Memory B cell (primary cell): ENCODE measurements at regions not wholly inside any gene's neighbourhood (a gene's known extent, or its start where the extent isn't known, plus 50 kb on each side); places are given as distances from the start of the nearest gene placed in this dataset.

Experiments
- ATAC-seq: fragments of 150-1000 bp; cut with Tn5 transposase; 2 replicates; pipeline ENCODE4 v1.10.0; 2021; ENCODE audit warnings: low read depth, mild to moderate bottlenecking, moderate library complexity
- DNase-seq, 2 donors: peaks; one replicate each; pipeline ENCODE4 v3.0.0; 2022; ENCODE audit warnings: low spot score in 2 of 2
- H3K27ac Mint-ChIP-seq: one replicate; pipeline ENCODE4 v1.8.0; 2022; ENCODE audit warnings: mild to moderate bottlenecking, moderate library complexity, mixed read lengths
- H3K27me3 Mint-ChIP-seq: one replicate; pipeline ENCODE4 v1.8.0; 2022; ENCODE audit warnings: mixed read lengths
- H3K36me3 Mint-ChIP-seq: one replicate; pipeline ENCODE4 v1.8.0; 2022; ENCODE audit warnings: mild to moderate bottlenecking, mixed read lengths
- H3K4me1 Mint-ChIP-seq: one replicate; pipeline ENCODE4 v1.8.0; 2022; ENCODE audit warnings: mixed read lengths
- H3K4me3 Mint-ChIP-seq: one replicate; pipeline ENCODE4 v1.8.0; 2022; ENCODE audit warnings: mild to moderate bottlenecking, moderate library complexity, mixed read lengths
- H3K9me3 Mint-ChIP-seq: one replicate; pipeline ENCODE4 v1.8.0; 2022; ENCODE audit warnings: mixed read lengths

- H3K4me1 Mint-ChIP-seq, result no peaks in the 10 kb centered on the region
- ATAC-seq (no peak), DNase-seq (no peak)
- no peak overlapping the region for H3K4me3 Mint-ChIP-seq
- no peaks in the 10 kb centered on the region for H3K36me3 Mint-ChIP-seq
- H3K9me3 Mint-ChIP-seq, result no peaks in the 10 kb centered on the region
- no peak overlapping the region for H3K27ac Mint-ChIP-seq
- H3K27me3 Mint-ChIP-seq, result no peaks in the 10 kb centered on the region
Observed at GRCh38 chr2:16124881-16125613, 184.7 kb downstream of the MYCN start.

DNA sequence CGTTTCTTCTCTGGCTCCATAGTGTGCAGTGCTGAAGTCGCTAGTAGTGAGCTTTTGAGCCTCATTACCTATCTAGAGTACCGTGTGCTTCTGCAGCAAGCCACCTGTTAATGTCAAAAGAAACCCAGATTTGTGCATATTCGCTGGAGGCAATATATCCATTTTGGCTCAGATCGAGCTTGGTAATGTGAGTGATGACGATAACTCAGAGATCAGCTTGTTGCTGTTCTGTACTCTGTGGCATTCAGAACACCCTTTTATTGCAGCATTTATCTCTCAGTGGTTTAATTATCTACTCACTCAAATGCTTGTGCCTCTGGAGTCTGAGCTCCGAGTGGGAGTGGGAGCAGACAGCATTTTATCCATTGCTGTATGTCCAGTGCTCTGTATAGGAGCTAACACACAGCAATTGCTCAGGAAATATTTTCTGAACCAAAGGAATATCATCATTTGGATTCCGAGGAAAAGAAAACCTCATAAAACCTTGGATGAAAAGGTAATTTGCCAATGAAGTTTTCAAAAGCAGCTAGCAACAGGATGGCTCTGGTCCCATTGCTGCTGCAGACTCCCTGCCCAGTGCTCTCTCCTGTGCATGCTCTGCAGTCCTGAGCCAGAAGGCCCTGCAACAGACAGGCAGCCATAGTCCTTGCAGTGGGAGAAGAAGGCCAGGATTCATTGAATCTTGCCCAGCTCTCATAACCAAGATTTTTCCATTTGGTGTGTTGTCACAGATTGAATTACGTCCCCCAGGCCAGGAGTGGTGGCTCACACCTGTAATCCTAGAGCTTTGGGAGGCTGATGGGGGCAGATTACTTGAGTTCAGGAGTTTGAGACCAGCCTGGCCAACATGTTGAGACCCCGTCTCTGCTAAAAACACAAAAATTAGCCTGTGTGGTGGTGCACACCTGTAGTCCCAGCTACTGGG lies 183.8 kb downstream of the MYCN start:
- Mint-ChIP-seq H3K4me1 (no peaks in the 10 kb centered on the region), H3K4me3 (no peak overlapping the region)
- ATAC-seq, result no peak

DNA sequence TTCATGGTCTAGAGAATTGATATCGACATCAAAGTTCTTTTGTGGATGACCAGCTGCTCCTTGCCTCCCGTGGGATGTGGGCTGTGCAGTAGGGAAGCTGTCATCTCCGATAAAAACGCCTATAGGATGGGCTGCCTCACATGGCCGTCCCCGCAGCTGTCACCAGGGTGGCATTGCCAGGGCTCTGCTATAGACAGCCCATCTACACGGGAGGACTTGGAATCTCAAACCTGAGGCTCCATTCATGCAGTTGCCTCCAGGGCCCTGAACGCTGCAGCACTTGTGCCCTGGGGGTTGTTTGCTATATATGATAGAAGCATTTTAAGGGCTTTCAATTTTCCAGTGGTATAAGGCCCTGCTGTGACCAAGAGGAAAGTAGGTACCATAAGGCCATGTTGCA lies 183.1 kb downstream of the MYCN start:
- no peaks in the 10 kb centered on the region for H3K4me1 Mint-ChIP-seq
- no peaks in the 10 kb centered on the region for H3K9me3 Mint-ChIP-seq

More for the DNA sequence above, 183.8 kb downstream of the MYCN start:
- H3K27ac Mint-ChIP-seq, result no peak overlapping the region
- H3K36me3 Mint-ChIP-seq, result no peaks in the 10 kb centered on the region
- no peak for DNase-seq
- H3K9me3 Mint-ChIP-seq, result no peaks in the 10 kb centered on the region
- no peaks in the 10 kb centered on the region for H3K27me3 Mint-ChIP-seq

DNA sequence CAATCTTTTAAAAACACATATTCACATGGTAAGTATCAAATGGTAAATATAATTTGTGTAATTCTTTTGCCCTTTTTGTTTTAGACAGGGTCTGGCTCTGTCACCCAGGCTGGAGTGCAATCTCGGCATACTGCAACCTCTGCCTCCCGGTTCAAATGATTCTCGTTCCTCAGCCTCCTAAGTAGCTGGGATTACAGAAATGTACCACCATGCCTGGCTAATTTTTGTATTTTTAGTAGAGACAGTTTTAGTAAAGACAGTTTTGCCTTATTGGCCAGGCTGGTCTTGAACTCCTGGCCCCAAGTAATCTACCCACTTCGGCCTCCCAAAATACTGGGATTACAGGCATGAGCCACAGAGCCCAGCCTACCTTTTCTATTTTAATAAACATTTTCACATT lies 182.2 kb downstream of the MYCN start:
- ATAC-seq (no peak), DNase-seq (no peak)
- Mint-ChIP-seq H3K27me3 (no peaks in the 10 kb centered on the region), H3K4me1 (no peaks in the 10 kb centered on the region), H3K36me3 (no peaks in the 10 kb centered on the region), H3K4me3 (no peak overlapping the region), H3K27ac (no peak overlapping the region), H3K9me3 (no peaks in the 10 kb centered on the region)

More for the DNA sequence above, 183.1 kb downstream of the MYCN start:
- Mint-ChIP-seq H3K36me3 (no peaks in the 10 kb centered on the region), H3K27ac (no peak overlapping the region), H3K27me3 (no peaks in the 10 kb centered on the region), H3K4me3 (no peak overlapping the region)
- no peak for DNase-seq
- ATAC-seq, result no peak

GRCh38 chr2:16121986-16122390 lies 181.6 kb downstream of the MYCN start:
- DNase-seq (no peak), ATAC-seq (no peak)
- H3K27ac Mint-ChIP-seq, result no peak overlapping the region
- no peaks in the 10 kb centered on the region for H3K9me3 Mint-ChIP-seq
- H3K36me3 Mint-ChIP-seq, result no peaks in the 10 kb centered on the region
- no peak overlapping the region for H3K4me3 Mint-ChIP-seq
- no peaks in the 10 kb centered on the region for H3K4me1 Mint-ChIP-seq
- H3K27me3 Mint-ChIP-seq, result no peaks in the 10 kb centered on the region

DNA sequence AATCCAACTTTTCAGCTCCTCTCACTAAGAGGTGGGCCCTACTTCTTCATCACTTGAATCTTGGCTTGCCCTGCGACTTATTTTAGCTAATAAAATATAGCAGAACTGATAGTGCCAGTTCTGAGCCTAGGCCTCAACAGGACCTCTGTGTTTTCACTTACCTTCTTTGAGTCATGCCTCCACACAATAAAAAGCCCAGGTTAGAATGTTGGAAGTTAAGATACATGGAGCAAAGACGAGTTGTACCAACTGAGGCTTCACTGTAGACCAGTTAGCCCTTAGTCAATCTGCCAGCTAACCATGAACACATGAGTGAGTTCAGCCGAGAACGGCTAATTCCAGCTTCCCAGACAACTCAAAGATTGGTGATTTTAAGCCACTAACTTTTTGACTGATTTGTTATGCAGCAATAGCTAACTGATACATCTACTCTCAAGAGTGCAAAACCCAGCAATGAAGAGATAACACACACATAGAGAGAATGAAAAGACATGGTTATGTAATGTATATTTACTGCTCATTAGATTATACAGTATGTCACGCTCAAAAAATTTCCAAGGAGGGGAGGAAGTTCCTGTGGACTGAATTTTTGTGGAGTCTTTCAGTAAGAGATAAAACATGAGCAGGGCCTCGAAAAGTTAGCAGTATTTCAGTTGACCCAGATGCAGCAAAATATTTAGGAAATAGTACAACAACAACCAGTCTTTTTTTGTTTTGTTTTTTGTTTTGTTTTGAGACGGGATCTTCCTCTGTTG lies 181.1 kb downstream of the MYCN start:
- no peaks in the 10 kb centered on the region for H3K27me3 Mint-ChIP-seq
- no peaks in the 10 kb centered on the region for H3K36me3 Mint-ChIP-seq
- no peak for ATAC-seq
- no peak overlapping the region for H3K4me3 Mint-ChIP-seq
- no peaks in the 10 kb centered on the region for H3K4me1 Mint-ChIP-seq
- H3K27ac Mint-ChIP-seq, result no peak overlapping the region
- no peaks in the 10 kb centered on the region for H3K9me3 Mint-ChIP-seq
- no peak for DNase-seq

GRCh38 chr2:16120591-16121180 lies 180.3 kb downstream of the MYCN start:
- ATAC-seq (no peak), DNase-seq (no peak)
- Mint-ChIP-seq H3K4me1 (no peaks in the 10 kb centered on the region), H3K27me3 (peaks cover 2% of the 10 kb centered on the region), H3K27ac (no peak overlapping the region), H3K9me3 (no peaks in the 10 kb centered on the region), H3K36me3 (no peaks in the 10 kb centered on the region), H3K4me3 (no peak overlapping the region)

DNA sequence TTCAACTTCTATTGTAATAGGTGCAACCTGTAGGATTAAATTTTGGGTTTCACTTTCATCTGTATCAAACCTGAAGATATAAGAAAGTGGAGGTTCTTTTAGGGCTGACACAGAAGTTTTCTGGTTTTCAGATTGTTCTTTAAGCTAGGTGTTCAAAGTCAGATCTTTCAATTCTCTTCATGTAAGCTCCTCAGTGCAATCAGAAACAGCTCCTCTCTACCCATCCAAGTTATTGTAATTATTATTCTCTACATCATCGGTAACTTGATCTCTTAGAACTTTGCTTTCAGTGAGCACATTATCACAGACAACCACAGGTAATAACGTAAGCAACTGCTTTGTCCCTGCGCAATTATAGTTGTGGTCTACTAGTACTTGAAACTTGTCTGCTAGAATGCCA lies 179.4 kb downstream of the MYCN start:
- Mint-ChIP-seq H3K27ac (no peak overlapping the region), H3K4me1 (no peaks in the 10 kb centered on the region), H3K9me3 (no peaks in the 10 kb centered on the region), H3K27me3 (peaks cover 2% of the 10 kb centered on the region), H3K4me3 (no peak overlapping the region), H3K36me3 (no peaks in the 10 kb centered on the region)
- DNase-seq (no peak), ATAC-seq (no peak)

DNA sequence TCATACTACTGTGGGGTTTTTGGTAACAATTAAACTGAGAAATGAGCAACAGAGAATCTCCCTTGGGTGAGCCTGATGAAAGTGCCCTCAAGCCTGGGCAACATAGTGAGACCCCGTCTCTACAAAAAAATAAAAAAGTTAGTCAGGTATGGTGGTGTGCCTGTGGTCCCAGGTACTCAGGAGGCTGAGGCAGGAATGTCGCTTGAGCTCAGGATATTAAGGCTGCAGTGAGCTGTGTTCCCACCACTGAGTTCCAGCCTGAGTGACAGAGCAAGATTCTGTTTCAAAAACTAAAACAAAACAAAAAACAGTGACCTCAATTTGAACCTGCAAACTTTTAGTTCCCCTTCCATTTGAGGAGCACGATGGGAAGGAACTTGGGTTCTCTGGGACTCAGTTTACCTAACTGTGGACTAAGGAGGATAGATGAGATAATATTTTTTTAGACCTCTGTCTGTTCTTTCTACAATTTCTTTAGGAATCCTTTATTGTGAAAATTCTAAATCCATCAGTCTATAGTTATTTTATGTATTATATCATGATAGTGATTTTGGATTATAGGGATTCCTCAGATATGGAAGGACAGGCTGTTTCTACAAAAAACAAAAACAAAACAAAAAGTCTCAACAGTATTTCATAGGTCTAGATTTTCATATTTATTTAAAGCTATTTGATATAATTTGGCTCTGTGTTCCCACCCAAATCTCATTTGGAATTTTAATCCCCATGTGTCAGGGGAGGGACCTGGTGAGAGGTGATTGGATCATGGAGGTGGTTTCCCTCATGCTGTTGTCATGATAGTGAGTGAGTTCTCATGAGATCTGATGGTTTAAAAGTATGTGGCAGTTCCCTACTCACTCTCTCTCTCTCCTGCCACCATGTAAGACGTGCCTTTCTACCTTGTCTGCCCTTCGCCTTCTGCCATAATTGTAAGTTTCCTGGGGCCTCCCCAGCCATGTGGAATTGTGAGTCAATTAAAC lies 178.6 kb downstream of the MYCN start:
- no peak overlapping the region for H3K4me3 Mint-ChIP-seq
- no peaks in the 10 kb centered on the region for H3K36me3 Mint-ChIP-seq
- no peak overlapping the region for H3K27ac Mint-ChIP-seq
- ATAC-seq, result no peak
- peaks cover 2% of the 10 kb centered on the region for H3K27me3 Mint-ChIP-seq
- no peak for DNase-seq
- no peaks in the 10 kb centered on the region for H3K4me1 Mint-ChIP-seq
- no peaks in the 10 kb centered on the region for H3K9me3 Mint-ChIP-seq

- Mint-ChIP-seq H3K9me3 (no peaks in the 10 kb centered on the region), H3K36me3 (no peaks in the 10 kb centered on the region), H3K4me3 (no peak overlapping the region), H3K4me1 (no peaks in the 10 kb centered on the region), H3K27me3 (peaks cover 2% of the 10 kb centered on the region), H3K27ac (no peak overlapping the region)
- no peak for ATAC-seq
- no peak for DNase-seq
Observed at GRCh38 chr2:16117791-16118610, 177.7 kb downstream of the MYCN start.

DNA sequence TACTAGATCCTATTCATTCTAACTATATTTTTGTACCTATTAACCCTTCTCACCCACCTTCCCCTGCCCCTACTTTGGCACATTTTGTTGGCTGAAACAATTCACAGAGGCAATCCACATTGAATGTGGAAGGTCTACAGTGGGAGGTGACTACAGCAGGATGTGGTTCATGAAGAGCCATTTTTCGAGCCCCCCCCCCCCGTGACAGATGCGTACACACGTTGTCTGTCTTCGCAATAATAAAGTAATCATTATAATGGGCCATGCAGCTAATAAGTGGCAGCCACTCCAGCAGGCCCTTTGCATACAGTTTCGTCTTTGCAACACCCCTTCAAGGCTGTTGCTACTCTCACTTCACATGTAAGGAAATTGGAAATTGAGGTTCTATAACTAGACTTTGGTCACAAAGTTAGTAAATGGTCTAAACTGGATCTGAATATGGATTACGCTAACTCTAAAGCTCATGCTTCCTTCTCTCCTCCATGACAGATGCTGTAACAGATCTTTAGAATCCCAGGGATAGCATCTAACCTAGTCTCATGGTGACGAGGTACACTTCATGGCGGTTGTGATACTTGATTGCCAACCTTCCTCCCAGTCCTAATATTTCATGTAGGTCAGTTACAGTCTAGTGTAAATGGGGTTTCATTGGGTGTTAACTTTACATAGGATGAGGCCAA lies 176.8 kb downstream of the MYCN start:
- Mint-ChIP-seq H3K4me1 (no peaks in the 10 kb centered on the region), H3K27me3 (peaks cover 2% of the 10 kb centered on the region), H3K27ac (no peak overlapping the region)

More for the DNA sequence above, 176.8 kb downstream of the MYCN start:
- Mint-ChIP-seq H3K36me3 (no peaks in the 10 kb centered on the region), H3K9me3 (no peaks in the 10 kb centered on the region), H3K4me3 (no peak overlapping the region)
- ATAC-seq (no peak), DNase-seq (no peak)
